GM12878 (cell line): ENCODE measurements at regions not wholly inside any gene's neighbourhood (a gene's known extent, or its start where the extent isn't known, plus 50 kb on each side); places are given as distances from the start of the nearest gene placed in this dataset.

Experiments used
- ATAC-seq: fragments of 200-7000 bp; cut with Tn5 transposase; 3 replicates; pipeline ENCODE4 v1.9.1; 2020; ENCODE audit warnings: mild to moderate bottlenecking, moderate library complexity
- BruUV-seq: library from RNA; stranded (reverse); fragments of 400-500 nt; replicated peaks from 2 replicates; lab custom pipeline; 2021; lab: Mats Ljungman, UMichigan
- CTCF ChIA-PET: fragments of 300-600 bp; sonication (Branson Sonifier 250); formaldehyde crosslinking; extraction: SDS; loops from one replicate; lab custom pipeline; 2021; ENCODE audit warnings: inconsistent platforms; lab: Yijun Ruan, JAX
- POLR2A ChIA-PET: fragments of 350-600 bp; formaldehyde crosslinking; extraction: SDS; loops from one replicate; lab custom pipeline; 2021; ENCODE audit warnings: inconsistent platforms; lab: Charles Lee
- RAD21 ChIA-PET: fragments of 300-600 bp; sonication (Branson Sonifier 250); formaldehyde crosslinking; loops from one replicate; lab custom pipeline; 2023; ENCODE audit warnings: antibody characterized with exemption; ENCODE audit not compliant: unreplicated experiment; lab: Charles Lee
- SMC1A ChIA-PET: fragments of 300-600 bp; sonication (Branson Sonifier 250); formaldehyde crosslinking; loops from one replicate; lab custom pipeline; 2023; ENCODE audit not compliant: unreplicated experiment, uncharacterized antibody; lab: Charles Lee
- DNase-seq: peaks from one replicate; pipeline ENCODE4 v3.0.0-alpha.2; 2011; ENCODE audit warnings: low read depth, low spot score
- FAIRE-seq: peaks from 3 replicates; lab custom pipeline; 2011; peaks lifted over from hg19 to GRCh38; lab: Jason Lieb, UNC
- H2AFZ ChIP-seq: 2 replicates; pipeline ENCODE4 v1.6.0; 2011; ENCODE audit warnings: low read depth, low read length, control low read depth; ENCODE audit not compliant: control insufficient read depth
- H3K27ac ChIP-seq: 2 replicates; pipeline ENCODE4 v1.5.1; 2011; ENCODE audit warnings: control low read depth; ENCODE audit not compliant: control insufficient read depth, insufficient read depth
- H3K27me3 ChIP-seq, 2 experiments: replicated peaks in 1 of 2; 2 replicates each; pipeline versions ENCODE4 v1.6.0 to v1.6.1; 2011; ENCODE audit warnings: low read length in 1 of 2; ENCODE audit not compliant: control insufficient read depth in 2 of 2, insufficient read depth in 2 of 2
- H3K36me3 ChIP-seq, 2 experiments: 2 replicates each; pipeline ENCODE4 v1.5.1; 2011; ENCODE audit warnings: low read length in 1 of 2; ENCODE audit not compliant: control insufficient read depth in 2 of 2, insufficient read depth in 2 of 2
- H3K4me1 ChIP-seq: 2 replicates; pipeline ENCODE4 v1.6.1; 2011; ENCODE audit warnings: mild to moderate bottlenecking, low read length, moderate library complexity, mixed read lengths; ENCODE audit not compliant: control insufficient read depth, insufficient read depth
- H3K4me2 ChIP-seq: 2 replicates; pipeline ENCODE4 v1.6.0; 2011; ENCODE audit warnings: control low read depth; ENCODE audit not compliant: control insufficient read depth, insufficient read depth
- H3K4me3 ChIP-seq: fragments of 200-600 bp; sonication (generic); 2 replicates; pipeline ENCODE4 v1.5.1; 2016
- H3K79me2 ChIP-seq: 2 replicates; pipeline ENCODE4 v1.6.0; 2011; ENCODE audit warnings: low read length; ENCODE audit not compliant: control insufficient read depth, insufficient read depth
- H3K9ac ChIP-seq: 2 replicates; pipeline ENCODE4 v1.8.0; 2011; ENCODE audit warnings: low read length, control low read depth, mixed read lengths; ENCODE audit not compliant: control insufficient read depth, insufficient read depth
- H3K9me3 ChIP-seq: replicated peaks from 3 replicates; pipeline ENCODE4 v1.5.1; 2011; ENCODE audit warnings: mild to moderate bottlenecking, low read length; ENCODE audit not compliant: control insufficient read depth, insufficient read depth
- H4K20me1 ChIP-seq: 2 replicates; pipeline ENCODE4 v1.6.0; 2011; ENCODE audit not compliant: control insufficient read depth, insufficient read depth
- CBX5 ChIP-seq: sonication (generic); IDR thresholded peaks from 2 replicates; pipeline ENCODE4 v1.6.1; 2016; ENCODE audit warnings: low read depth, moderate library complexity, mild to moderate bottlenecking, inconsistent platforms
- CHD2 ChIP-seq: IDR thresholded peaks from 2 replicates; pipeline ENCODE4 v1.6.1; 2011; ENCODE audit warnings: low read depth, low read length, improper control_type of control experiment, borderline replicate concordance
- CTCF ChIP-seq, 3 experiments: IDR thresholded peaks in 2 of 3; conservative IDR thresholded peaks in 1 of 3; 2 replicates each; pipeline ENCODE4 v1.5.1; 2011; ENCODE audit warnings: low read depth in 3 of 3, low read length in 3 of 3, mild to moderate bottlenecking in 3 of 3, control low read depth in 2 of 3, moderate library complexity in 2 of 3, inconsistent platforms in 1 of 3, mixed read lengths in 1 of 3; ENCODE audit not compliant: control insufficient read depth in 2 of 3, insufficient read depth in 1 of 3; ENCODE audit errors: extremely low read depth in 1 of 3
- EED ChIP-seq: sonication (generic); IDR thresholded peaks from 2 replicates; pipeline ENCODE4 v1.6.1; 2016; ENCODE audit warnings: antibody characterized with exemption, low read depth
- GABPA ChIP-seq: IDR thresholded peaks from 2 replicates; pipeline ENCODE4 v1.6.1; 2014; ENCODE audit warnings: antibody characterized with exemption, low read depth, mild to moderate bottlenecking, inconsistent platforms
- MAX ChIP-seq: IDR thresholded peaks from 2 replicates; pipeline ENCODE4 v1.6.1; 2012; ENCODE audit warnings: low read depth, low read length, improper control_type of control experiment
- NRF1 ChIP-seq: conservative IDR thresholded peaks from 2 replicates; pipeline ENCODE4 v1.6.1; 2011; ENCODE audit warnings: mild to moderate bottlenecking, low read depth, low read length, improper control_type of control experiment
- RAD21 ChIP-seq: IDR thresholded peaks from 2 replicates; pipeline ENCODE4 v1.6.1; 2011; ENCODE audit warnings: mild to moderate bottlenecking, low read depth, low read length, moderate library complexity; ENCODE audit not compliant: insufficient read depth
- SP1 ChIP-seq: IDR thresholded peaks from one replicate; pipeline ENCODE4 v1.6.1; 2011; ENCODE audit warnings: low read depth, low read length
- STAT3 ChIP-seq: IDR thresholded peaks from 2 replicates; pipeline ENCODE4 v1.6.1; 2011; ENCODE audit warnings: low read depth, low read length, improper control_type of control experiment
- WRNIP1 ChIP-seq: IDR thresholded peaks from 2 replicates; pipeline ENCODE4 v1.6.1; 2011; ENCODE audit warnings: low read depth, low read length, improper control_type of control experiment, borderline replicate concordance
- YY1 ChIP-seq: IDR thresholded peaks from 2 replicates; pipeline ENCODE4 v1.6.1; 2011; ENCODE audit warnings: low read depth, mild to moderate bottlenecking, low read length
- ZNF207 ChIP-seq: fragments of 450-650 bp; IDR thresholded peaks from 2 replicates; pipeline ENCODE4 v1.6.1; 2014; ENCODE audit warnings: antibody characterized with exemption, mild to moderate bottlenecking, borderline replicate concordance
- ZNF384 ChIP-seq: IDR thresholded peaks from 2 replicates; pipeline ENCODE4 v1.6.1; 2012; ENCODE audit warnings: low read depth, mild to moderate bottlenecking, low read length, improper control_type of control experiment, borderline replicate concordance
- ZNF592 ChIP-seq: fragments of 450-650 bp; IDR thresholded peaks from 2 replicates; pipeline ENCODE4 v1.6.1; 2017; ENCODE audit warnings: mild to moderate bottlenecking, moderate library complexity
- WGBS: methylation state at CpG from one replicate; pipeline ENCODE4 v1.1.6; 2016; ENCODE audit warnings: low lambda C conversion rate; ENCODE audit not compliant: insufficient replicate concordance, insufficient coverage; ENCODE audit errors: missing lambda C conversion rate; 5-methylcytosine and 5-hydroxymethylcytosine counted together
- in situ Hi-C: fragments of 300-500 bp; cut with MboI; formaldehyde crosslinking; loops from 9 replicates; pipeline ENCODE4 v1.14.3; 2018; ENCODE audit warnings: mixed read lengths
- intact Hi-C: fragments of 100-400 bp; cut with micrococcal nuclease; formaldehyde crosslinking; loops from one replicate; pipeline ENCODE4 v1.14.2; 2022; ENCODE audit not compliant: unreplicated experiment

- peak overlapping the region; percentile 9; the same call in 1 of the 2 replicates for H3K4me3 ChIP-seq
- FAIRE-seq (peak; percentile 68), ATAC-seq (peak; percentile 74), DNase-seq (peak; percentile 90)
- H3K4me2 ChIP-seq, result peak overlapping the region; percentile 63
- no peak overlapping the region for H3K27ac ChIP-seq
- POLR2A ChIA-PET, result interaction anchor here (0.6 kb wide), 1 partner anchor 781 kb away, joined by 3 read pairs; no protein-coding TSS in a partner anchor
- H3K36me3 ChIP-seq, result no peaks in the 10 kb centered on the region
- RAD21 ChIA-PET, result interaction anchor here (0.6 to 2.1 kb wide), 8 partner anchors 10 to 1533 kb away, joined by 3 to 7 read pairs (median 4); no protein-coding TSS in a partner anchor
- no peak overlapping the region for H3K9ac ChIP-seq
- no peaks in the 10 kb centered on the region for H3K79me2 ChIP-seq
- H3K9me3 ChIP-seq, result no peaks in the 10 kb centered on the region
- CTCF ChIA-PET, result interaction anchor here (0.7 to 2.8 kb wide), 7 partner anchors 10 to 273 kb away, joined by 3 to 11 read pairs (median 4); no protein-coding TSS in a partner anchor
- in situ Hi-C loops (no loop called here), intact Hi-C loops (loop anchor here (1.0 to 5.0 kb wide), 2 partner anchors 9 to 39 kb away; no protein-coding TSS in a partner anchor)
- WGBS, result 17% methylated on average over 15 of the region's 15 CpGs
- SMC1A ChIA-PET, result interaction anchor here (1.7 kb wide), 1 partner anchor 19 kb away, joined by 5 read pairs; no protein-coding TSS in a partner anchor
- no peaks in the 10 kb centered on the region for H3K4me1 ChIP-seq
- H3K27me3 ChIP-seq, result no peaks in the 10 kb centered on the region
- BruUV-seq, result no TSS peak
- H4K20me1 ChIP-seq, result no peaks in the 10 kb centered on the region
- H2AFZ ChIP-seq, result no peak overlapping the region
- TF ChIP-seq ZNF592 (peak; percentile 84; the same call in 1 of the 2 replicates), STAT3 (0 out of 2 replicates have a peak, but pooled peaks have one; percentile 34), CHD2 (peak; percentile 30; the same call in 1 of the 2 replicates), RAD21 (peak; percentile 77), SP1 (no peak), MAX (0 out of 2 replicates have a peak, but pooled peaks have one; percentile 27), ZNF207 (peak; percentile 37; the same call in 1 of the 2 replicates), CBX5 (0 out of 2 replicates have a peak, but pooled peaks have one; percentile 42), ZNF384 (peak; percentile 100), NRF1 (no peak), EED (peak; percentile 50; the same call in 1 of the 2 replicates), WRNIP1 (0 out of 2 replicates have a peak, but pooled peaks have one; percentile 73), CTCF (IDR thresholded peaks at IDR 0.05 in 2 of 3, conservative IDR thresholded peaks at IDR 0.05 in 1 of 3; ENCODE audit: control insufficient read depth in 2 of 3, extremely low read depth in 1 of 3, insufficient read depth in 1 of 3, low read depth in 3 of 3, low read length in 3 of 3) (peak; percentile 41 to 71 (median 51); a peak in 5 of 6 replicates), GABPA (no peak), YY1 (peak; percentile 77; the same call in 1 of the 2 replicates)
Observed at GRCh38 chrX:131783555-131784308, 239.4 kb upstream of the STK26 start.
